CD4-positive, alpha-beta T cell treated with Interferon gamma for 1 hour (primary cell): ENCODE measurements at regions not wholly inside any gene's neighbourhood (a gene's known extent, or its start where the extent isn't known, plus 50 kb on each side); places are given as distances from the start of the nearest gene placed in this dataset.

Experiments
- DNase-seq: peaks from one replicate; pipeline ENCODE4 v3.0.0-alpha.2; 2020

GRCh38 chr21:16377857-16378256, 648.1 kb downstream of the USP25 start:
- no peak for DNase-seq

GRCh38 chr21:16378525-16378924, 648.7 kb downstream of the USP25 start:
- DNase-seq = no peak

GRCh38 chr21:16388291-16388690, 658.5 kb downstream of the USP25 start:
- no peak for DNase-seq

GRCh38 chr21:16388911-16389560, 659.3 kb downstream of the USP25 start:
- no peak for DNase-seq

GRCh38 chr21:16389643-16390042, 659.9 kb downstream of the USP25 start:
- DNase-seq = no peak

- DNase-seq = no peak
Measured at GRCh38 chr21:16395285-16395684, 665.5 kb downstream of the USP25 start.

- no peak for DNase-seq
Measured at GRCh38 chr21:16402752-16403151, 673.0 kb downstream of the USP25 start.

- DNase-seq = no peak
Measured at GRCh38 chr21:16404776-16405175, 675.0 kb downstream of the USP25 start.

- no peak for DNase-seq
Measured at GRCh38 chr21:16406355-16406754, 676.6 kb downstream of the USP25 start.

GRCh38 chr21:16407403-16408240, 677.8 kb downstream of the USP25 start:
- no peak for DNase-seq

- no peak for DNase-seq
Measured at GRCh38 chr21:16408280-16408679, 678.5 kb downstream of the USP25 start.

- no peak for DNase-seq
Measured at GRCh38 chr21:16409352-16409751, 679.6 kb downstream of the USP25 start.

GRCh38 chr21:16418226-16418625, 688.4 kb downstream of the USP25 start:
- DNase-seq = no peak

GRCh38 chr21:16418642-16419041, 688.9 kb downstream of the USP25 start:
- no peak for DNase-seq

- DNase-seq = no peak
Measured at GRCh38 chr21:16419188-16419921, 689.6 kb downstream of the USP25 start.

GRCh38 chr21:16420031-16420724, 690.4 kb downstream of the USP25 start:
- no peak for DNase-seq

GRCh38 chr21:16421007-16421406, 691.2 kb downstream of the USP25 start:
- DNase-seq = no peak

- DNase-seq = no peak
Measured at GRCh38 chr21:16421965-16422364, 692.2 kb downstream of the USP25 start.

GRCh38 chr21:16422702-16423101, 692.9 kb downstream of the USP25 start:
- DNase-seq = no peak

GRCh38 chr21:16423921-16424320, 694.1 kb downstream of the USP25 start:
- no peak for DNase-seq

- DNase-seq = no peak
Measured at GRCh38 chr21:16424331-16424751, 694.6 kb downstream of the USP25 start.

- no peak for DNase-seq
Measured at GRCh38 chr21:16425376-16425775, 695.6 kb downstream of the USP25 start.

- no peak for DNase-seq
Measured at GRCh38 chr21:16426936-16427335, 697.2 kb downstream of the USP25 start.
